Suprapubic skin (tissue), 4 donors: ENCODE measurements at regions not wholly inside any gene's neighbourhood (a gene's known extent, or its start where the extent isn't known, plus 50 kb on each side); places are given as distances from the start of the nearest gene placed in this dataset.

Experiments used
- EP300 ChIP-seq: sonication (generic); formaldehyde crosslinking; IDR thresholded peaks from one replicate; pipeline ENCODE4 v1.6.1; 2017; ENCODE audit warnings: antibody characterized with exemption
- POLR2A ChIP-seq, 2 donors: fragments of 450-650 bp; IDR thresholded peaks; one replicate each; pipeline ENCODE4 v1.6.1; 2017; ENCODE audit warnings: antibody characterized with exemption in 2 of 2, mild to moderate bottlenecking in 2 of 2, moderate library complexity in 2 of 2
- POLR2AphosphoS5 ChIP-seq, 3 donors: sonication (generic); formaldehyde crosslinking; IDR thresholded peaks; one replicate each; pipeline ENCODE4 v1.6.1; 2017; ENCODE audit warnings: antibody characterized with exemption in 3 of 3
- TF ChIP-seq, protein P1 (sequence below), 2 donors: fragments of 200-600 bp in 1 of 2; fragments of 450-650 bp in 1 of 2; sonication (generic) in 1 of 2; IDR thresholded peaks; one replicate each; pipeline ENCODE4 v1.5.1; 2016 to 2019; ENCODE audit warnings: antibody characterized with exemption in 2 of 2, mild to moderate bottlenecking in 1 of 2, moderate library complexity in 1 of 2

DNA sequence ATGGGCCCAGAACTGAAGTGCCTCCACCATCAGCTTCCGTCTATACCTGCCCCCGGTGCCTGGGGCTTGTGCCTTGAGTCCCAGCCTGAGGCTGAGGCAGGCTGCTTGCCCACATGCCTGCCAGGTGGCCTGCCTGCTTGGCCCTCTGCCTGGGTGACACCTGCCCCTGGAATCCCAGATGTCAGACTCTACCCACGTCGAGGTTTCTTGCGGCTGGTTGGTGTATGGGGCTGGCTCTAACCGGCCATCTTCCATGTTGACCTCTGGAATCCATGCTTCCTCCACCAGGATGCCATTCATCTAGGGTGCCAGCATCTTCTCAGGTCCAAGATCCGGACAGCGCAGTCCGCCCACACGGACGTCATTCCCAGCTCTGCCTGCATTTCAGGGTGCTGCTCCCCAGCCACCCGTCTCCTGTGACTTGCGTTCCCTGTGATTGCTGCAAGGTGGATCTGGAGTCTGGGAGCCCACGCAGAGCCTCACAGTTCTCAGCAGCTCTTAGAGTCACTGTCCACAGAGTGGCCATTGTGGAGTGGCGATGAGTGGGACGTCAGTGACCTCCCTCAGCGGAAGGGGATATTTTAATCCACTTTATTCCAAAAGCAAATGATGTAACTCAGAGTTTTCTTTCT is 298.1 kb downstream of the TCERG1L start:
- TF ChIP-seq, protein P1, sequence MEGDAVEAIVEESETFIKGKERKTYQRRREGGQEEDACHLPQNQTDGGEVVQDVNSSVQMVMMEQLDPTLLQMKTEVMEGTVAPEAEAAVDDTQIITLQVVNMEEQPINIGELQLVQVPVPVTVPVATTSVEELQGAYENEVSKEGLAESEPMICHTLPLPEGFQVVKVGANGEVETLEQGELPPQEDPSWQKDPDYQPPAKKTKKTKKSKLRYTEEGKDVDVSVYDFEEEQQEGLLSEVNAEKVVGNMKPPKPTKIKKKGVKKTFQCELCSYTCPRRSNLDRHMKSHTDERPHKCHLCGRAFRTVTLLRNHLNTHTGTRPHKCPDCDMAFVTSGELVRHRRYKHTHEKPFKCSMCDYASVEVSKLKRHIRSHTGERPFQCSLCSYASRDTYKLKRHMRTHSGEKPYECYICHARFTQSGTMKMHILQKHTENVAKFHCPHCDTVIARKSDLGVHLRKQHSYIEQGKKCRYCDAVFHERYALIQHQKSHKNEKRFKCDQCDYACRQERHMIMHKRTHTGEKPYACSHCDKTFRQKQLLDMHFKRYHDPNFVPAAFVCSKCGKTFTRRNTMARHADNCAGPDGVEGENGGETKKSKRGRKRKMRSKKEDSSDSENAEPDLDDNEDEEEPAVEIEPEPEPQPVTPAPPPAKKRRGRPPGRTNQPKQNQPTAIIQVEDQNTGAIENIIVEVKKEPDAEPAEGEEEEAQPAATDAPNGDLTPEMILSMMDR (IDR thresholded peaks at IDR 0.05) = no peak
- TF ChIP-seq EP300 (no peak), POLR2AphosphoS5 (IDR thresholded peaks at IDR 0.05) (no peak), POLR2A (IDR thresholded peaks at IDR 0.05) (no peak)
